NCI-H748 treated with DMSO at 0.1 percent for 48 hours (cell line): ENCODE measurements at regions not wholly inside any gene's neighbourhood (a gene's known extent, or its start where the extent isn't known, plus 50 kb on each side); places are given as distances from the start of the nearest gene placed in this dataset.
"Not testable (repeated sequence)": the region's sequence is repeated elsewhere in the genome, so short reads cannot be mapped to it uniquely, and the experiment has no call there.

Source experiments
- DNase-seq: peaks from one replicate; lab custom pipeline; 2025; lab: John Stamatoyannopoulos, UW

GRCh38 chr4:111960241-111960667, 185.0 kb upstream of the FAM241A start:
- DNase-seq, result no peak

DNA sequence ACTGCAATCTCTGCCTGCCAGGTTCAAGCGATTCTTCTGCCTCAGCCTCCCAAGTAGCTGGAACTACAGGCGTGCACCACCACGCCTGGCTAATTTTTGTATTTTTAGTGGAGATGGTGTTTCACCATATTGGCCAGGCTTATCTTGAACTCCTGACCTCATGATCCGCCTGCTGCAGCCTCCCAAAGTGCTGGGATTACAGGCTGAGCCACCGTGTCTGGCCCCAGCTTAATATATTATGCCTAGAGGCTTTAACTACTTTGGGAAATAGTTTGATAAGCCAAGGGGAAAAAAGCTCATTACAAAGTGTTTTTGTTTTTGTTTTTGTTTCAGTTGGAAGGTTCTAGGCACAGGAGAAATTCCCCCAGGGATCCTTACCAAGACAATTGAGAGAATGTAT, 184.2 kb upstream of the FAM241A start:
- not testable (repeated sequence) for DNase-seq

- DNase-seq, result no peak
Measured at GRCh38 chr4:111961809-111962208, 183.4 kb upstream of the FAM241A start.

GRCh38 chr4:111963158-111963700, 182.0 kb upstream of the FAM241A start:
- DNase-seq, result no peak

- DNase-seq, result no peak
Measured at GRCh38 chr4:111977419-111977965, 167.8 kb upstream of the FAM241A start.

GRCh38 chr4:111979921-111980320, 165.3 kb upstream of the FAM241A start:
- DNase-seq, result no peak

GRCh38 chr4:111982089-111982488, 163.2 kb upstream of the FAM241A start:
- no peak for DNase-seq

- DNase-seq, result no peak
Measured at GRCh38 chr4:111984169-111984819, 161.0 kb upstream of the FAM241A start.

GRCh38 chr4:111985426-111985825, 159.8 kb upstream of the FAM241A start:
- DNase-seq, result no peak

DNA sequence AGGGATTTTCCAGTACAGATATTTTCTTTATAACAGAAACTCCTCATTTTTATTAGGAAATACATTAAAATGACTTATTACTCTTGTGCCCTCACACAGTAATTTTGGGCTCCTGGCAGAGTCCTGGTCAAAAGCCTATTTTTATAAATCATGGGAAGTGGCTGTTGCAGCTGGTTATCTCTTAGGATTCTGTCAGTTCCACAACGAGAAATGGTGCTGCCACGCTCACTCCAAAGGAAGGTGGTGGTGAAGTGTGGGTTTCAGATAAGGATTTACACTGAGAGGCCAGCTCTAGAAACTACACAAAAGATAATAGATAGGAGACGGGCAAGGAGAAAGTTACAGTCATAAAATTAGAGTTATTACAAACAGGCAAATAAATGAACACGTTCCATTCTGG, 159.2 kb upstream of the FAM241A start:
- no peak for DNase-seq

DNA sequence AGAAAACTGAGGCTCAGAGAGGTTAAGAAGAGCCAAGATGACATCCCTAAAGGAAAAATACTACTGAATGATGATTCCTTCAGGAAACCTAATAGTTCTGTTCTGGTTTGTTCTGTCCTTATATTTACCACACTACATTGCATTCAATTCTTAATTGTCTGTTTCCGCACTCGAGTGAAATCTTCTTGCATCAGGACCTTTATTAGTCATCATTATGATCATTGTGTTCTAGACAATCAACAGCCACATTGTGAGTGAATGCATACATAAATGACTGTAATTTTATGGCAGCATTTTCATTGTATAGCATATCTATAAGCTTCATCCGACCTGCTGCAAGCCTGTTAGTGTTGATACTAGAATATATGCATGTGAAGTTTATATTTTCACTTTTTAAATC, 156.7 kb upstream of the FAM241A start:
- peak; percentile 49 for DNase-seq

- DNase-seq, result no peak
Measured at GRCh38 chr4:111989817-111990216, 155.4 kb upstream of the FAM241A start.

DNA sequence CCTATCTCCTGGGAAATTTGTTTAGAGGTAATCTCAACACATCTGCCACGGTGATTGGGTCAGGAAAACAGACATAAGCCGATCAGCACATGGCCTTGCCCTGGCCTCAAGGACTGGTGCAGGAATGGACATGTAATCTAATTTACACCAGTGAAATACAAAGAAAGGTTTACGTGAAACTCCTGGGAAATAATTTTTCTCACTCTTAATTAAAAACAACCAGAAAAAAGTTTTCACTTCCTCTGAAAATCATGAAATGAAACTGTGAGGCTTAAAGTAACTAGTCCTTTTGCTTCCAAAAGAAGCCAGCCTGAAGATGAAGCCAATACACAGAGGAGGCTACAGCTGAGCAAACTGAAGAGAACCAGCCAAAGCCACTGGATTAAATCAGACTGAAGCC, 154.1 kb upstream of the FAM241A start:
- no peak for DNase-seq

DNA sequence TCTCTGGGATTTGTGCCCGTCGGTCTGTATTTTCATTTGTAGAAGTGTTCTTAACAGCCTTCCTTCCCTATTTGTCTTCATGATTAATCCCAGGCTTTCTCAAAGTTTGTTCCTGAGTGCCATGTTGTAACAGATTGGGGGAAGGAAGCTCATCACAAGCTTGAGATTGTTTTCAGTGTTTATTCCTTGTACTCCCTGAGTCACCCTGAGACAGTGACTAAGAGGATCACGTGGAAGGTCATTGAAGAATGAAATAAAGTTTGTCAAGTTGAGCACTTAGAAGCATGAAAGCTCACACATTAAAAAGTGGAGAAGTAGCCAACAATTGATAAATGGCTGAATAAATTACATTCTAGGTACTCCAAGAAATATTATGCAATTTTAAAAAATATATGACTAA, 153.5 kb upstream of the FAM241A start:
- DNase-seq, result no peak

DNA sequence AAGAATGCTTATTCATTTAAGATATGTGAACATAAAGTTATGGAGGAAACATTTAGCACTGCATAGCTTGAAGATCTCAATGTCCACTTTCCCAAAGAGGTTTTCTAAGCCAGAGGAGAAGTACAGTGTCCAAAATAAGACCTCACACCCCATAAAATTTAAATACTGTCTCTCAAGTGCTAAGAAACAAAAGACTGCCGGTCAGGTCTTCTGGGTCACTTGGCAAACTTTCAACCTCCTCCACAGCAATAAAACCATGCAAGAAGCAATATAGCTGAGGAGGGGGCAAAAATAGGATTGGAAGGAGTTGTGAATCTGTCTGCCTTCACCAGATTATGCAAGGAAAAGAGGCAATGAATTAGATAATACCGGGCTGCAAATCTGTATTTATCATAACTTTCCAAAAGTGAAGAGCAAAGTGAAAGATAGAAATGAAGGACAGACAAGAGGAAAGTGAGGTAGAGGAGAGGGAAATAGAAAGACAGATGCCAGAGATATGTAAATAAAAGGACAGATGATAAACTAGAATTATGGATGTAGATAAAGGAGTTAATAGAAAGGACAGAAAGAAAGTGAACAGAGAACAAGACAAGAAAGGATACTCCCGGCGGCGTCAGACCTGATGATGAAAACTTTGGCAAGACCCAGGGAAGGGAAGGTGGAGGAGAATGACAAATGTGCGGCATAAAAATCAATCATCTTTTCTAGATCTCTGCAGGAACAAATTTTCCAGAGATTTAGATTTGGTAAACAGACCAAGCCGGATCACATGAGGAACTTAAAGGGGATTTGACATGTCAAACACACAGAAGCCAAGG, 152.7 kb upstream of the FAM241A start:
- DNase-seq, result no peak

- DNase-seq, result no peak
Measured at GRCh38 chr4:111994392-111994791, 150.9 kb upstream of the FAM241A start.

- DNase-seq, result no peak
Measured at GRCh38 chr4:111997785-111998184, 147.5 kb upstream of the FAM241A start.

GRCh38 chr4:111999801-112000200, 145.5 kb upstream of the FAM241A start:
- no peak for DNase-seq

GRCh38 chr4:112001041-112001440, 144.2 kb upstream of the FAM241A start:
- DNase-seq, result no peak

- DNase-seq, result no peak
Measured at GRCh38 chr4:112002248-112002661, 143.0 kb upstream of the FAM241A start.

- DNase-seq, result no peak
Measured at GRCh38 chr4:112003231-112003907, 141.9 kb upstream of the FAM241A start.

- DNase-seq, result no peak
Measured at GRCh38 chr4:112005027-112005426, 140.2 kb upstream of the FAM241A start.
